H1 (cell line): ENCODE measurements at regions not wholly inside any gene's neighbourhood (a gene's known extent, or its start where the extent isn't known, plus 50 kb on each side); places are given as distances from the start of the nearest gene placed in this dataset.
A peak's percentile ranks its signal among the peaks of the same experiment; 100 is the strongest.

ENCODE experiments used
- CTCF ChIA-PET: fragments of 300-600 bp; sonication (Branson Sonifier 250); formaldehyde crosslinking; loops from one replicate; lab custom pipeline; 2021; ENCODE audit not compliant: partially characterized antibody; lab: Charles Lee
- POLR2A ChIA-PET: fragments of 300-600 bp; sonication (Branson Sonifier 250); formaldehyde crosslinking; loops from one replicate; lab custom pipeline; 2021; ENCODE audit warnings: inconsistent platforms; ENCODE audit not compliant: partially characterized antibody; lab: Charles Lee
- DNase-seq, 2 experiments: peaks; one replicate each; pipeline versions ENCODE4 v3.0.0 to v3.0.0-alpha.2; 2010 to 2022; ENCODE audit warnings: low spot score in 2 of 2, low read depth in 1 of 2, mixed read lengths in 1 of 2
- FAIRE-seq: peaks from 2 replicates; lab custom pipeline; 2011; peaks lifted over from hg19 to GRCh38; lab: Jason Lieb, UNC
- H2AFZ ChIP-seq: 2 replicates; pipeline ENCODE4 v1.8.1; 2012; ENCODE audit warnings: low read length, inconsistent platforms
- H2AK5ac ChIP-seq: 2 replicates; pipeline ENCODE4 v1.6.1; 2013; ENCODE audit warnings: low read depth, low read length
- H2BK120ac ChIP-seq: replicated peaks from 2 replicates; pipeline ENCODE3; 2013; ENCODE audit warnings: low read depth, low read length, inconsistent platforms
- H2BK12ac ChIP-seq: 2 replicates; pipeline ENCODE4 v1.6.1; 2013; ENCODE audit warnings: low read depth, low read length
- H2BK15ac ChIP-seq: 2 replicates; pipeline ENCODE4 v1.6.1; 2013; ENCODE audit warnings: low read length
- H2BK20ac ChIP-seq: 2 replicates; pipeline ENCODE4 v1.6.1; 2013; ENCODE audit warnings: low read length
- H2BK5ac ChIP-seq: 2 replicates; pipeline ENCODE4 v1.6.1; 2013; ENCODE audit warnings: low read depth, low read length
- H3K14ac ChIP-seq: 2 replicates; pipeline ENCODE4 v1.6.1; 2013; ENCODE audit warnings: inconsistent platforms; ENCODE audit not compliant: insufficient read length
- H3K18ac ChIP-seq: 2 replicates; pipeline ENCODE4 v1.6.1; 2013; ENCODE audit warnings: low read length; ENCODE audit errors: extremely low read depth
- H3K23ac ChIP-seq: 2 replicates; pipeline ENCODE4 v1.6.1; 2013; ENCODE audit warnings: inconsistent platforms; ENCODE audit not compliant: insufficient read length
- H3K23me2 ChIP-seq: 2 replicates; pipeline ENCODE4 v1.6.1; 2013; ENCODE audit warnings: low read depth, low read length
- H3K27ac ChIP-seq: 2 replicates; pipeline ENCODE4 v1.6.1; 2011; ENCODE audit warnings: low read depth, low read length, inconsistent platforms
- H3K27me3 ChIP-seq, 4 experiments: replicated peaks in 1 of 4; 1 replicate in 1 of 4; 2 replicates in 3 of 4; pipeline versions ENCODE4 v1.6.1 to v1.8.1; 2011 to 2013; ENCODE audit warnings: low read length in 3 of 4, mild to moderate bottlenecking in 3 of 4, inconsistent platforms in 2 of 4, mixed read lengths in 2 of 4, moderate library complexity in 1 of 4; ENCODE audit not compliant: control insufficient read depth in 3 of 4, insufficient read depth in 3 of 4; ENCODE audit errors: extremely low read depth in 1 of 4
- H3K36me3 ChIP-seq, 4 experiments: 2 replicates each; pipeline versions ENCODE4 v1.6.1 to v1.8.1; 2011 to 2013; ENCODE audit warnings: mild to moderate bottlenecking in 4 of 4, low read length in 3 of 4, moderate library complexity in 2 of 4, control low read depth in 1 of 4, inconsistent platforms in 1 of 4; ENCODE audit not compliant: insufficient read depth in 4 of 4, control insufficient read depth in 2 of 4
- H3K4ac ChIP-seq: replicated peaks from 2 replicates; pipeline ENCODE3; 2013; ENCODE audit warnings: low read length, low read depth, mixed read lengths, inconsistent platforms; ENCODE audit not compliant: insufficient read length
- H3K4me1 ChIP-seq, 4 experiments: replicated peaks in 1 of 4; 1 replicate in 1 of 4; 2 replicates in 3 of 4; pipeline versions ENCODE4 v1.6.1 to v1.8.1; 2011 to 2013; ENCODE audit warnings: low read length in 3 of 4, inconsistent platforms in 2 of 4, mixed read lengths in 1 of 4; ENCODE audit not compliant: insufficient read depth in 4 of 4, control insufficient read depth in 3 of 4
- H3K4me2 ChIP-seq, 2 experiments: 2 replicates each; pipeline versions ENCODE4 v1.6.1 to v1.8.1; 2011 to 2013; ENCODE audit warnings: low read depth in 2 of 2, low read length in 2 of 2, control low read depth in 1 of 2, inconsistent platforms in 1 of 2, mild to moderate bottlenecking in 1 of 2; ENCODE audit not compliant: insufficient read depth in 1 of 2
- H3K4me3 ChIP-seq, 4 experiments: fragments of 200-600, 300-600 bp in 1 of 4; sonication (generic), shearing (Covaris generic), sonication (Bioruptor Twin) in 1 of 4; 2 replicates each; pipeline versions ENCODE4 v1.5.1 to v1.8.1; 2011 to 2016; ENCODE audit warnings: low read length in 4 of 4, low read depth in 3 of 4, control low read depth in 2 of 4, inconsistent platforms in 2 of 4, mild to moderate bottlenecking in 2 of 4, mixed read lengths in 1 of 4, moderate library complexity in 1 of 4; ENCODE audit not compliant: insufficient read depth in 2 of 4; ENCODE audit errors: extremely low read depth in 1 of 4
- H3K56ac ChIP-seq: replicated peaks from 2 replicates; pipeline ENCODE3; 2013; ENCODE audit warnings: low read depth, mild to moderate bottlenecking, mixed read lengths, low read length, inconsistent platforms; ENCODE audit not compliant: insufficient read length
- H3K79me1 ChIP-seq: 2 replicates; pipeline ENCODE4 v1.6.1; 2013; ENCODE audit warnings: low read depth, low read length, control low read depth
- H3K79me2 ChIP-seq, 2 experiments: 2 replicates each; pipeline versions ENCODE4 v1.6.1 to v1.8.1; 2012 to 2013; ENCODE audit warnings: low read length in 2 of 2, mild to moderate bottlenecking in 2 of 2, inconsistent platforms in 1 of 2; ENCODE audit not compliant: insufficient read depth in 2 of 2, control insufficient read depth in 1 of 2
- H3K9ac ChIP-seq, 4 experiments: replicated peaks in 1 of 4; 1 replicate in 1 of 4; 2 replicates in 3 of 4; pipeline versions ENCODE4 v1.6.1 to v1.8.1; 2011 to 2013; ENCODE audit warnings: low read depth in 3 of 4, low read length in 3 of 4, control low read depth in 2 of 4, mild to moderate bottlenecking in 2 of 4, moderate library complexity in 2 of 4, inconsistent platforms in 1 of 4; ENCODE audit errors: extremely low read depth in 1 of 4
- H3K9me3 ChIP-seq, 2 experiments: 2 replicates each; pipeline versions ENCODE4 v1.6.1 to v1.8.1; 2012 to 2013; ENCODE audit warnings: mild to moderate bottlenecking in 2 of 2, moderate library complexity in 2 of 2, control low read depth in 1 of 2, inconsistent platforms in 1 of 2, low read depth in 1 of 2, low read length in 1 of 2, mixed read lengths in 1 of 2; ENCODE audit not compliant: insufficient read depth in 2 of 2
- H4K20me1 ChIP-seq, 2 experiments: replicated peaks in 1 of 2; 2 replicates each; pipeline versions ENCODE3 to v1.8.1; 2011 to 2013; ENCODE audit warnings: inconsistent platforms in 2 of 2, low read length in 2 of 2, mild to moderate bottlenecking in 1 of 2; ENCODE audit not compliant: insufficient read depth in 2 of 2, control insufficient read depth in 1 of 2
- H4K5ac ChIP-seq: 2 replicates; pipeline ENCODE4 v1.6.1; 2013; ENCODE audit warnings: low read length, low read depth, mixed read lengths, inconsistent platforms; ENCODE audit not compliant: insufficient read length
- H4K8ac ChIP-seq: 2 replicates; pipeline ENCODE4 v1.8.0; 2013; ENCODE audit warnings: mild to moderate bottlenecking, moderate library complexity, low read length, inconsistent platforms; ENCODE audit not compliant: insufficient read depth; ENCODE audit errors: extremely low read depth
- H4K91ac ChIP-seq: replicated peaks from 2 replicates; pipeline ENCODE3; 2013; ENCODE audit warnings: low read length, mixed read lengths, inconsistent platforms; ENCODE audit not compliant: insufficient read length
- EZH2 ChIP-seq: fragments of 200-600 bp; sonication (generic); IDR thresholded peaks from 2 replicates; pipeline ENCODE4 v1.7.1; 2012; ENCODE audit warnings: low read depth, mild to moderate bottlenecking, moderate library complexity, low read length, inconsistent platforms; ENCODE audit not compliant: severe bottlenecking
- FOSL1 ChIP-seq: IDR thresholded peaks from 2 replicates; pipeline ENCODE4 v1.6.1; 2011; ENCODE audit warnings: mild to moderate bottlenecking, low read depth, low read length, moderate library complexity; ENCODE audit not compliant: insufficient read depth
- GABPA ChIP-seq: IDR thresholded peaks from 2 replicates; pipeline ENCODE4 v1.6.1; 2011; ENCODE audit warnings: mild to moderate bottlenecking, low read length, moderate library complexity, borderline replicate concordance; ENCODE audit not compliant: insufficient read depth
- KDM4A ChIP-seq: IDR thresholded peaks from one replicate; pipeline ENCODE4 v1.7.1; 2012; ENCODE audit warnings: low read depth, mild to moderate bottlenecking, moderate library complexity, low read length, inconsistent platforms; ENCODE audit not compliant: severe bottlenecking
- MAX ChIP-seq: IDR thresholded peaks from 2 replicates; pipeline ENCODE4 v1.6.1; 2012; ENCODE audit warnings: inconsistent platforms
- PHF8 ChIP-seq: fragments of 200-600 bp; sonication (generic); conservative IDR thresholded peaks from 2 replicates; pipeline ENCODE4 v1.7.1; 2012; ENCODE audit warnings: low read depth, mild to moderate bottlenecking, inconsistent platforms, low read length, moderate library complexity
- RAD21 ChIP-seq, 2 experiments: IDR thresholded peaks in 1 of 2; conservative IDR thresholded peaks in 1 of 2; 2 replicates each; pipeline ENCODE4 v1.6.1; 2011; ENCODE audit warnings: low read depth in 2 of 2, low read length in 2 of 2, improper control_type of control experiment in 1 of 2, inconsistent platforms in 1 of 2, mild to moderate bottlenecking in 1 of 2, moderate library complexity in 1 of 2
- RXRA ChIP-seq: IDR thresholded peaks from 2 replicates; pipeline ENCODE4 v1.6.1; 2011; ENCODE audit warnings: low read depth, mild to moderate bottlenecking, low read length, moderate library complexity; ENCODE audit not compliant: insufficient read depth
- SIRT6 ChIP-seq: IDR thresholded peaks from one replicate; pipeline ENCODE4 v1.7.1; 2012; ENCODE audit warnings: low read length, inconsistent platforms
- SP1 ChIP-seq: IDR thresholded peaks from 2 replicates; pipeline ENCODE4 v1.6.1; 2011; ENCODE audit warnings: low read depth, low read length
- TCF12 ChIP-seq: IDR thresholded peaks from 2 replicates; pipeline ENCODE4 v1.6.1; 2011; ENCODE audit warnings: low read depth, mild to moderate bottlenecking, low read length
- WGBS, 2 experiments: shearing (Covaris generic) in 1 of 2; methylation state at CpG; one replicate each; pipeline versions ENCODE4 v1.1.6 to v1.1.7; 2013 to 2015; ENCODE audit warnings: low lambda C conversion rate in 2 of 2, mixed read lengths in 2 of 2, inconsistent platforms in 1 of 2, low coverage in 1 of 2, missing lambda C conversion rate in 1 of 2; ENCODE audit not compliant: insufficient replicate concordance in 2 of 2, insufficient coverage in 1 of 2, insufficient read length in 1 of 2; ENCODE audit errors: extremely low coverage in 1 of 2, missing lambda C conversion rate in 1 of 2; 5-methylcytosine and 5-hydroxymethylcytosine counted together
- TF ChIP-seq, protein P1 (sequence below): IDR thresholded peaks from 2 replicates; pipeline ENCODE4 v1.6.1; 2012; ENCODE audit warnings: low read length, inconsistent platforms

GRCh38 chr5:166713295-166713694, 1578.2 kb upstream of the WWC1 start:
- Histone ChIP-seq H4K91ac (no peak overlapping the region), H2AK5ac (no peak overlapping the region), H2BK120ac (peak overlapping the region; percentile 30), H2BK12ac (no peak overlapping the region), H3K56ac (no peak overlapping the region), H3K9me3 (no peaks in the 10 kb centered on the region), H3K36me3 (no peaks in the 10 kb centered on the region), H3K9ac (no peak overlapping the region), H3K23ac (no peak overlapping the region), H2BK15ac (no peak overlapping the region), H2AFZ (no peak overlapping the region; the same call in 1 of the 2 replicates), H3K14ac (no peak overlapping the region), H4K20me1 (no peaks in the 10 kb centered on the region), H2BK20ac (no peak overlapping the region), H4K5ac (no peak overlapping the region), H3K27me3 (no peaks in the 10 kb centered on the region), H3K18ac (no peak overlapping the region; the same call in 1 of the 2 replicates), H3K23me2 (no peaks in the 10 kb centered on the region), H3K27ac (no peak overlapping the region), H3K79me2 (no peaks in the 10 kb centered on the region), H3K4me1 (peaks cover 0 to 8% (median 7%) of the 10 kb centered on the region in 4 experiments; a peak in 4 of 7 replicates), H3K4ac (no peak overlapping the region), H2BK5ac (no peak overlapping the region), H4K8ac (no peak overlapping the region), H3K4me2 (0 out of 4 replicates have a peak overlapping the region, but pooled peaks of 1 of the 2 experiments have one; percentile 50), H3K4me3 (no peak overlapping the region), H3K79me1 (no peaks in the 10 kb centered on the region)
- no peak for DNase-seq
- CTCF ChIA-PET: interaction anchor here (0.7 kb wide), 1 partner anchor 1039 kb away, joined by 3 read pairs; no protein-coding TSS in a partner anchor
- POLR2A ChIA-PET: no interaction called here
- WGBS, 2 experiments: 89% methylated on average over 8 of the region's 8 CpGs; no CpG with 5 or more reads in 1 of the 2 experiments
- no peak for FAIRE-seq
- TF ChIP-seq FOSL1 (no peak), EZH2 (no peak), SIRT6 (no peak), KDM4A (no peak), RAD21 (IDR thresholded peaks at IDR 0.05 in 1 of 2, conservative IDR thresholded peaks at IDR 0.05 in 1 of 2; ENCODE audit: low read depth in 2 of 2, low read length in 2 of 2) (no peak), RXRA (no peak), SP1 (no peak), MAX (no peak), PHF8 (no peak), GABPA (no peak), TCF12 (no peak)
- TF ChIP-seq, protein P1, sequence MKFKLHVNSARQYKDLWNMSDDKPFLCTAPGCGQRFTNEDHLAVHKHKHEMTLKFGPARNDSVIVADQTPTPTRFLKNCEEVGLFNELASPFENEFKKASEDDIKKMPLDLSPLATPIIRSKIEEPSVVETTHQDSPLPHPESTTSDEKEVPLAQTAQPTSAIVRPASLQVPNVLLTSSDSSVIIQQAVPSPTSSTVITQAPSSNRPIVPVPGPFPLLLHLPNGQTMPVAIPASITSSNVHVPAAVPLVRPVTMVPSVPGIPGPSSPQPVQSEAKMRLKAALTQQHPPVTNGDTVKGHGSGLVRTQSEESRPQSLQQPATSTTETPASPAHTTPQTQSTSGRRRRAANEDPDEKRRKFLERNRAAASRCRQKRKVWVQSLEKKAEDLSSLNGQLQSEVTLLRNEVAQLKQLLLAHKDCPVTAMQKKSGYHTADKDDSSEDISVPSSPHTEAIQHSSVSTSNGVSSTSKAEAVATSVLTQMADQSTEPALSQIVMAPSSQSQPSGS: no peak
